GM12891 (cell line): ENCODE measurements at regions not wholly inside any gene's neighbourhood (a gene's known extent, or its start where the extent isn't known, plus 50 kb on each side); places are given as distances from the start of the nearest gene placed in this dataset.
"Not testable (repeated sequence)": the region's sequence is repeated elsewhere in the genome, so short reads cannot be mapped to it uniquely, and the experiment has no call there.

ENCODE experiments used
- POLR2AphosphoS5 ChIP-seq: IDR thresholded peaks from 2 replicates; pipeline ENCODE4 v1.6.1; 2011; ENCODE audit warnings: low read depth, low read length, control low read depth
- SPI1 ChIP-seq: IDR thresholded peaks from 2 replicates; pipeline ENCODE4 v1.6.1; 2011; ENCODE audit warnings: low read depth, low read length, control low read depth
- TAF1 ChIP-seq: IDR thresholded peaks from 2 replicates; pipeline ENCODE4 v1.6.1; 2011; ENCODE audit warnings: low read depth, low read length, control low read depth

DNA sequence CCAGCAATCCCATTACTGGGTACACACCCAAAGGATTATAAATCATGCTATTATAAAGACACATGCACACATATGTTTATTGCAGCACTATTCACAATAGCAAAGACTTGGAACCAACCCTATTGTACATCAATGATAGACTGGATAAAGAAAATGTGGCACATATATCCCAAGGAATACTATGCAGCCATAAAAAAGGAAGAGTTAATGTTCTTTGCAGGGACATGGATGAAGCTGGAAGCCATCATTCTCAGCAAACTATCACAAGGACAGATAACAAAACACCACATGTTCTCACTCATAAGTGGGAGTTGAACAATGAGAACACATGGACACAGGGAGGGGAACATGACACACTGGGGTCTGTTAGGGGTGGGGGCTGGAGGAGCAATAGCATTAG is 177.2 kb upstream of the TBX18 start:
- TF ChIP-seq TAF1, POLR2AphosphoS5, SPI1: not testable (repeated sequence)
